BLaER1 treated with 17β-estradiol and CSF1 and Interleukin-3, amounts not matched to agents 10 nM and 100 nM (cell line): ENCODE measurements at regions not wholly inside any gene's neighbourhood (a gene's known extent, or its start where the extent isn't known, plus 50 kb on each side); places are given as distances from the start of the nearest gene placed in this dataset.
"Not testable (repeated sequence)": the region's sequence is repeated elsewhere in the genome, so short reads cannot be mapped to it uniquely, and the experiment has no call there.

Source experiments
- H3K27ac ChIP-seq, 11 experiments: shearing (Covaris generic); formaldehyde crosslinking; 2 replicates each; pipeline ENCODE4 v1.8.1; 2022
- H3K27me3 ChIP-seq, 11 experiments: shearing (Covaris generic); formaldehyde crosslinking; 2 replicates each; pipeline ENCODE4 v1.8.1; 2022
- H3K36me3 ChIP-seq, 11 experiments: shearing (Covaris generic); formaldehyde crosslinking; 2 replicates each; pipeline ENCODE4 v1.8.1; 2022
- H3K4me1 ChIP-seq, 10 experiments: shearing (Covaris generic); formaldehyde crosslinking; 2 replicates each; pipeline ENCODE4 v1.8.1; 2022
- H3K4me2 ChIP-seq, 11 experiments: shearing (Covaris generic); formaldehyde crosslinking; 2 replicates each; pipeline ENCODE4 v1.8.1; 2022
- H3K4me3 ChIP-seq, 10 experiments: shearing (Covaris generic); formaldehyde crosslinking; 2 replicates each; pipeline ENCODE4 v1.8.1; 2022
- H3K9ac ChIP-seq, 11 experiments: shearing (Covaris generic); formaldehyde crosslinking; 2 replicates each; pipeline ENCODE4 v1.8.1; 2022
- H3K9me3 ChIP-seq, 11 experiments: shearing (Covaris generic); formaldehyde crosslinking; replicated peaks in 1 of 11; 2 replicates each; pipeline ENCODE4 v1.8.1; 2022
- H4K20me1 ChIP-seq, 11 experiments: shearing (Covaris generic); formaldehyde crosslinking; 2 replicates each; pipeline ENCODE4 v1.8.1; 2022
- Cebpa-rat ChIP-seq, 11 experiments: shearing (Covaris generic); IDR thresholded peaks; 2 replicates each; pipeline ENCODE4 v1.8.1; 2022

GRCh38 chr4:104641418-104641817 lies 146.7 kb upstream of the CXXC4 start:
- no peaks in the 10 kb centered on the region for H3K9me3 ChIP-seq
- H3K9ac ChIP-seq: no peak overlapping the region
- no peak overlapping the region for H3K4me3 ChIP-seq
- H3K27ac ChIP-seq: no peak overlapping the region
- no peaks in the 10 kb centered on the region for H3K27me3 ChIP-seq
- no peak overlapping the region for H3K4me2 ChIP-seq
- no peak for TF ChIP-seq Cebpa-rat (IDR thresholded peaks at IDR 0.05)
- H3K4me1 ChIP-seq: no peaks in the 10 kb centered on the region
- no peaks in the 10 kb centered on the region for H4K20me1 ChIP-seq
- H3K36me3 ChIP-seq: no peaks in the 10 kb centered on the region

DNA sequence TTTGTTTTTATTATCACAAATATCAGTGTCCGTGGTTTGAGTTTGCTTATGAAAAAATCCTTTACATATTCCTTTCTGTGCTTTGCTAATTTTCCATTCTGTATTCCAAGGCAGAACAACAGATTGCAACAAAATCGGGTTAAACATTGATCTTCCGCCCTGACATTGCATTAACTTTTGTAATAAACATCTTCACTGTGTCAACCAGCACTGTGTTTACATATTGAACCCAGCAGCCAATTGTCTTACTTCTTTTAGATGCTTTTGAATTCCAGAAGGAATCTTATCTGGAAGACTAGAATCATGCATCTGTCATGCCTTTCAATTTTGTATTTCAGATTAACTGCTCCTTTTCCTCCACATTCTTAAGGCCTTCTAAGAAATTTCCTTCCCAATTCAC lies 147.8 kb upstream of the CXXC4 start:
- H3K4me3 ChIP-seq: no peak overlapping the region
- no peak overlapping the region for H3K4me2 ChIP-seq
- H4K20me1 ChIP-seq: no peaks in the 10 kb centered on the region
- no peaks in the 10 kb centered on the region for H3K9me3 ChIP-seq
- no peak overlapping the region for H3K9ac ChIP-seq
- no peaks in the 10 kb centered on the region for H3K4me1 ChIP-seq
- no peak overlapping the region for H3K27ac ChIP-seq
- no peaks in the 10 kb centered on the region for H3K27me3 ChIP-seq
- no peak for TF ChIP-seq Cebpa-rat (IDR thresholded peaks at IDR 0.05)
- no peaks in the 10 kb centered on the region for H3K36me3 ChIP-seq

GRCh38 chr4:104643805-104644204 lies 149.1 kb upstream of the CXXC4 start:
- no peak overlapping the region for H3K9ac ChIP-seq
- H3K27ac ChIP-seq: no peak overlapping the region
- TF ChIP-seq Cebpa-rat (IDR thresholded peaks at IDR 0.05): no peak
- no peak overlapping the region for H3K4me2 ChIP-seq
- no peaks in the 10 kb centered on the region for H4K20me1 ChIP-seq
- no peaks in the 10 kb centered on the region for H3K9me3 ChIP-seq
- H3K36me3 ChIP-seq: no peaks in the 10 kb centered on the region
- no peak overlapping the region for H3K4me3 ChIP-seq
- H3K27me3 ChIP-seq: no peaks in the 10 kb centered on the region
- no peaks in the 10 kb centered on the region for H3K4me1 ChIP-seq

DNA sequence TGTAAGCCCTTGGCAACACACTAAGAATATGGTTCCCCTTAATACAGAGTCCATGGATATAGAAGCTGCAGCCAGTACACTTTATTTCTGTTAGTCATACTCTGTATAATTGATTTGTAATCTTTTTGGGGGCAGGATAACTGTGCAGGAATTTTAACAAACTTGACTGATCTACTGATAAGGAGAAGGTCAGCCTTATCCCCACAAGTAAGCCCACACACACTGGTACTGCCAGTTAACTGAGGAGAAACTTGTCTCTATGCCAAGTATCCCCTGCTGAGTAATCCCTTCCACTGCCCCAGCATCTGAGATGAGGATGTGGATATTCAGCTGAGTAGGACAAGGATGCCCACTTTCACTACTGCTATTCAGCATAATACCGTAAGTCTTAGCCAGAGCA lies 154.9 kb upstream of the CXXC4 start:
- no peak overlapping the region for H3K27ac ChIP-seq
- H3K27me3 ChIP-seq: no peaks in the 10 kb centered on the region
- H3K4me3 ChIP-seq: no peak overlapping the region
- no peaks in the 10 kb centered on the region for H3K36me3 ChIP-seq
- H3K9ac ChIP-seq: no peak overlapping the region
- H3K4me2 ChIP-seq: no peak overlapping the region
- peaks cover 5 to 10% (median 7%) of the 10 kb centered on the region in 11 experiments; a peak in 15 of 22 replicates for H3K9me3 ChIP-seq
- H3K4me1 ChIP-seq: no peaks in the 10 kb centered on the region
- no peaks in the 10 kb centered on the region for H4K20me1 ChIP-seq
- TF ChIP-seq Cebpa-rat (IDR thresholded peaks at IDR 0.05): no peak

- not testable (repeated sequence) for H3K4me3 ChIP-seq, H3K27me3 ChIP-seq, H3K27ac ChIP-seq, H3K36me3 ChIP-seq, H4K20me1 ChIP-seq, H3K4me2 ChIP-seq, H3K9ac ChIP-seq, H3K4me1 ChIP-seq, H3K9me3 ChIP-seq
Observed at GRCh38 chr4:104662269-104662668, 167.6 kb upstream of the CXXC4 start.

DNA sequence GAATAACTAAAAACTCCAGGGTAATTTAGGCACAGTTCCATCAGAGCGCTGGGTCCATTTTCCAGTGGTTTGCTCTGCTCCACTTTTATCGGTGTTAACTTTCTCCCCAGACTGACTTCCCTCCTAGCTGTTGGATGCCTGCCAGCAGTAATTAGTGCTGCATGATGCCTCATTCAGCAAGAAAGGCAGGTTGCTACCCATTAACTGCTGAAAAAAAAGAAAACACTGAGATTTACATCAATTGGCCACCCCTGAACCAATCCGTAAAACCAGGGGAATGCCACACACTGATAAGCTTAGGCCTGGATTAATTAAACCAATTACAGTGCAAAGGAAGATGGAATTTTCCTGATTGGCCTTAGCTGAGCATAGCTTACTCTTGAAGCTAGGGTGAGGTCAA lies 182.4 kb upstream of the CXXC4 start:
- H3K4me3 ChIP-seq: no peak overlapping the region
- no peaks in the 10 kb centered on the region for H3K9me3 ChIP-seq
- no peaks in the 10 kb centered on the region for H3K27me3 ChIP-seq
- no peaks in the 10 kb centered on the region for H3K36me3 ChIP-seq
- no peak for TF ChIP-seq Cebpa-rat (IDR thresholded peaks at IDR 0.05)
- H3K9ac ChIP-seq: no peak overlapping the region
- H4K20me1 ChIP-seq: no peaks in the 10 kb centered on the region
- H3K4me1 ChIP-seq: no peaks in the 10 kb centered on the region
- H3K4me2 ChIP-seq: no peak overlapping the region
- no peak overlapping the region for H3K27ac ChIP-seq

DNA sequence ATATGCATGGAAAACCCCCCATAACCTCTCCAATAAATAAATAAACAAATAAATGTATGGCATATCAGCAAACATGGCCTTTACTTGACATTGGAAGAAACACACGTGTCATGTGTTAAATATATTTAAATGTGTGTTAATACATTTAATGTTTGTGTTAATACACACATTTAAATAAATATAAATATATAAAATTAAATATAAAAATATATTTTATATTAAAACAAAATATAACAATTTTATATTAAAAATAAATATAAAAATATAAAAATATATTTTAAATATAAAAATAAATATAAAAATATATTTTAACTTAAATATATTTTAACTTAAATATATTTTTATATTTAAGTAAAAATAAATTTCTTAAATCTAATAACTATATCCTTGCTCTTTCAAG lies 187.6 kb upstream of the CXXC4 start:
- Histone ChIP-seq H3K4me1 (no peaks in the 10 kb centered on the region), H3K4me3 (no peak overlapping the region), H4K20me1 (no peaks in the 10 kb centered on the region), H3K27me3 (no peaks in the 10 kb centered on the region), H3K36me3 (no peaks in the 10 kb centered on the region), H3K4me2 (no peak overlapping the region), H3K9ac (no peak overlapping the region), H3K27ac (no peak overlapping the region), H3K9me3 (peaks cover 0 to 5% (median 0%) of the 10 kb centered on the region in 11 experiments; a peak in 4 of 22 replicates)
- no peak for TF ChIP-seq Cebpa-rat (IDR thresholded peaks at IDR 0.05)

GRCh38 chr4:104693601-104694201 lies 199.0 kb upstream of the CXXC4 start:
- Histone ChIP-seq H4K20me1 (no peaks in the 10 kb centered on the region), H3K4me3 (no peak overlapping the region), H3K9me3 (no peaks in the 10 kb centered on the region), H3K27ac (no peak overlapping the region), H3K27me3 (no peaks in the 10 kb centered on the region), H3K4me2 (no peak overlapping the region), H3K36me3 (no peaks in the 10 kb centered on the region), H3K4me1 (no peaks in the 10 kb centered on the region), H3K9ac (no peak overlapping the region)
- TF ChIP-seq Cebpa-rat (IDR thresholded peaks at IDR 0.05): no peak

GRCh38 chr4:104716584-104716983 lies 221.9 kb upstream of the CXXC4 start:
- no peak overlapping the region for H3K27ac ChIP-seq

DNA sequence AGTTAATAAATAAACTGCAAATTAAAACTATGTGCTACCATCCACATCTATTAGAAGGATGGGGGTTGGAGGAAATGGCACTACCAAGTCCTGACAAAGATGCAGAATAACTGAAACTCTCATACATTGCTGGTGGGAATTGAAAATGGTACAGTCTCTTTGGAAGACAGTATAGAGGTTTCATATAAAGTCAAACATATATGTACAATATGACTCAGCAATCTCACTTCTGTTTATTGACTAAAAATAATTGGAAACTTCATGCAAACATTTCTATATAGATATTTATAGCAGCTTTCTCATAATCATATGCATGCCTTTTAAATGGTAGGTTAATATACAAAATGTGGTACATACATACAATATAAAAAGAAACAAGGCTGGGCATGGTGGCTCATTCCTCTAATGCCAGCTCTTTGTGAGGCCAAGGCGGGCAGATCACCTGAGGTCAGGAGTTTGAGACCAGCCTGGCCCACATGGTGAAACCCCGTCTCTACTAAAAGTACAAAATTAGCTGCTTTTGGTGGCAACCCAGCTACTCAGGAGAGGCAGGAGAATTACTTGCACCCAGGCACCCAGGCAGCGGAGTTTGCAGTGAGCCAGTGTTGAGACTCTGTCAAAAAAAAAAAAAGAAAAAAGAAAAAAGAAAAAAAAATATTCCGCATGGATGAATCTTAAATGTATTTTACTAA lies 225.0 kb upstream of the CXXC4 start:
- no peaks in the 10 kb centered on the region for H3K9me3 ChIP-seq

More at GRCh38 chr4:104716584-104716983, 221.9 kb upstream of the CXXC4 start:
- Histone ChIP-seq H3K9ac (no peak overlapping the region), H3K27me3 (no peaks in the 10 kb centered on the region), H4K20me1 (no peaks in the 10 kb centered on the region), H3K36me3 (no peaks in the 10 kb centered on the region), H3K9me3 (no peaks in the 10 kb centered on the region), H3K4me1 (0 out of 20 replicates have a peak, but pooled peaks cover 0 to 3% (median 0%) of the 10 kb centered on the region in 10 experiments), H3K4me2 (no peak overlapping the region), H3K4me3 (no peak overlapping the region)
- no peak for TF ChIP-seq Cebpa-rat (IDR thresholded peaks at IDR 0.05)

More for the DNA sequence above, 225.0 kb upstream of the CXXC4 start:
- Histone ChIP-seq H3K4me2 (no peak overlapping the region), H3K4me3 (no peak overlapping the region), H3K27ac (no peak overlapping the region), H3K27me3 (no peaks in the 10 kb centered on the region), H3K36me3 (no peaks in the 10 kb centered on the region), H3K4me1 (0 out of 20 replicates have a peak, but pooled peaks cover 0 to 3% (median 0%) of the 10 kb centered on the region in 10 experiments), H3K9ac (no peak overlapping the region), H4K20me1 (no peaks in the 10 kb centered on the region)
- TF ChIP-seq Cebpa-rat (IDR thresholded peaks at IDR 0.05): no peak
